GM23248 (cell line): ENCODE measurements at regions not wholly inside any gene's neighbourhood (a gene's known extent, or its start where the extent isn't known, plus 50 kb on each side); places are given as distances from the start of the nearest gene placed in this dataset.

Source experiments
- DNase-seq: peaks from one replicate; pipeline ENCODE4 v3.0.0-alpha.2; 2015
- H2AFZ ChIP-seq: fragments of 200-600 bp; sonication (generic); 2 replicates; pipeline ENCODE4 v1.6.1; 2016; ENCODE audit warnings: antibody characterized with exemption
- H3F3A ChIP-seq: fragments of 200-600 bp; sonication (generic); 2 replicates; pipeline ENCODE4 v1.6.1; 2016; ENCODE audit warnings: mild to moderate bottlenecking, antibody characterized with exemption, mixed run types; ENCODE audit not compliant: insufficient read depth
- H3K27ac ChIP-seq: fragments of 200-600 bp; sonication (generic); 2 replicates; pipeline ENCODE4 v1.5.1; 2016; ENCODE audit warnings: mild to moderate bottlenecking
- H3K27me3 ChIP-seq: fragments of 200-600 bp; sonication (generic); replicated peaks from 2 replicates; pipeline ENCODE4 v1.6.1; 2016; ENCODE audit warnings: mild to moderate bottlenecking; ENCODE audit not compliant: insufficient read depth
- H3K36me3 ChIP-seq: fragments of 200-600 bp; sonication (generic); 2 replicates; pipeline ENCODE4 v1.6.1; 2016; ENCODE audit warnings: low read depth, mild to moderate bottlenecking
- H3K4me1 ChIP-seq: fragments of 200-600 bp; sonication (generic); 2 replicates; pipeline ENCODE4 v1.6.1; 2016; ENCODE audit warnings: mild to moderate bottlenecking; ENCODE audit not compliant: insufficient read depth
- H3K4me2 ChIP-seq: fragments of 200-600 bp; sonication (generic); one replicate; pipeline ENCODE4 v1.6.1; 2016; ENCODE audit warnings: mild to moderate bottlenecking; ENCODE audit not compliant: unreplicated experiment
- H3K4me3 ChIP-seq: fragments of 200-600 bp; sonication (generic); 2 replicates; pipeline ENCODE4 v1.5.1; 2016; ENCODE audit warnings: mild to moderate bottlenecking
- H3K79me2 ChIP-seq: fragments of 200-600 bp; sonication (generic); 2 replicates; pipeline ENCODE4 v1.6.1; 2016; ENCODE audit warnings: mild to moderate bottlenecking; ENCODE audit not compliant: insufficient read depth
- H3K9ac ChIP-seq: fragments of 200-600 bp; sonication (generic); 2 replicates; pipeline ENCODE4 v1.6.1; 2016; ENCODE audit warnings: mild to moderate bottlenecking
- H3K9me2 ChIP-seq: fragments of 200-600 bp; sonication (generic); 2 replicates; pipeline ENCODE4 v1.6.1; 2016; ENCODE audit warnings: mixed run types, mild to moderate bottlenecking, moderate library complexity; ENCODE audit not compliant: insufficient read depth
- H3K9me3 ChIP-seq: fragments of 200-600 bp; sonication (generic); one replicate; pipeline ENCODE4 v1.6.1; 2017; ENCODE audit warnings: low read depth
- H4K20me1 ChIP-seq: fragments of 200-600 bp; sonication (generic); 2 replicates; pipeline ENCODE4 v1.6.0; 2016; ENCODE audit not compliant: insufficient read depth
- EZH2 ChIP-seq: fragments of 200-600 bp; sonication (generic); IDR thresholded peaks from 2 replicates; pipeline ENCODE4 v1.6.1; 2018; ENCODE audit warnings: antibody characterized with exemption, mild to moderate bottlenecking; ENCODE audit not compliant: insufficient read depth, poor library complexity, severe bottlenecking
- EZH2phosphoT487 ChIP-seq: fragments of 200-600 bp; sonication (generic); IDR thresholded peaks from 2 replicates; pipeline ENCODE4 v1.6.1; 2018; ENCODE audit warnings: antibody characterized with exemption, moderate library complexity, mild to moderate bottlenecking, low read depth; ENCODE audit not compliant: insufficient read depth
- WGBS, 2 experiments: methylation state at CpG; one replicate each; pipeline ENCODE4 v1.1.6; 2015 to 2017; ENCODE audit warnings: low lambda C conversion rate in 2 of 2, low coverage in 1 of 2; ENCODE audit errors: missing lambda C conversion rate in 2 of 2; 5-methylcytosine and 5-hydroxymethylcytosine counted together
- in situ Hi-C: fragments of 300-500 bp; cut with MboI; formaldehyde crosslinking; loops from 2 replicates; pipeline ENCODE4 v1.15.0; 2020

- Histone ChIP-seq H3K4me1 (no peaks in the 10 kb centered on the region), H3K9me2 (no peaks in the 10 kb centered on the region), H3K4me3 (no peak overlapping the region), H3K79me2 (no peaks in the 10 kb centered on the region), H2AFZ (no peak overlapping the region), H3F3A (no peaks in the 10 kb centered on the region), H3K9me3 (no peaks in the 10 kb centered on the region), H3K27ac (no peak overlapping the region), H3K27me3 (no peaks in the 10 kb centered on the region), H4K20me1 (no peaks in the 10 kb centered on the region), H3K9ac (no peak overlapping the region), H3K4me2 (no peak overlapping the region), H3K36me3 (no peaks in the 10 kb centered on the region)
- no peak for DNase-seq
- in situ Hi-C loops: no loop called here
- TF ChIP-seq EZH2: no peak
- TF ChIP-seq EZH2phosphoT487: no peak
- 31 to 52% methylated on average over 1 of the region's 1 CpG for WGBS, 2 experiments
These were observed 68.3 kb upstream of the RAB11FIP2 start for GRCh38 chr10:118114992-118115391.

DNA sequence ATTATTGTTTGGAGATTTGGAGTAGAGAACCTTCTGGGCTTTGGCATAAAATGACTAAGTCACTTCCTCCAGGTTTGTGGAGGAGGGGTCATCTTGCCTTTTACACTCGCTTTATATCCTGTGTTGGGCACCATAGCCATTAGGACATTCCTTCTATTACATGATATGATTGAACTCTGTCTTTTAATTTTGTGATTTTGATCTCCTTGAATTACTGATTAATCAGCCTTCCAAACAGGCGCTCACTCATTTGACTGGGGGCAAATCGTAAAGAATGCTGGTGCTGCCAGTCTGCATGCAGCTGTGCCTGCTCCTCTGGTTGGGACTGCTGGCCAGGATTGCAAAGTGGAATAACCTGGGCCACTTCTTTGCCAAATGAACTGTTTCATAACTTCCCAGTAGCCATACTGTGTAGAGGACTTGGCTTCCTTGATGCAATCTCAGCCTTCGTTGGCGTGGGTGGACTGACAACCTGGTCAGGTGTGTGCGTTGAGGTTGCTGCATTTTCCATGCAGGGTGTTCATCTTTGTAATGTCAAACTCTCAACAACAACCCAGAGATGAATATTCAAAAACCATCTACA is 65.9 kb upstream of the RAB11FIP2 start:
- WGBS, 2 experiments: 96 to 98% methylated on average over 6 of the region's 6 CpGs
- H3K36me3 ChIP-seq: no peaks in the 10 kb centered on the region
- no peak overlapping the region for H3K27ac ChIP-seq
- no peak for DNase-seq
- H3K9ac ChIP-seq: no peak overlapping the region
- no peaks in the 10 kb centered on the region for H3K79me2 ChIP-seq
- no peaks in the 10 kb centered on the region for H3K27me3 ChIP-seq
- H2AFZ ChIP-seq: no peak overlapping the region
- in situ Hi-C loops: no loop called here
- H3K9me2 ChIP-seq: no peaks in the 10 kb centered on the region
- H3K4me1 ChIP-seq: 0 out of 2 replicates have a peak, but pooled peaks cover 4% of the 10 kb centered on the region
- H4K20me1 ChIP-seq: no peaks in the 10 kb centered on the region
- H3K9me3 ChIP-seq: no peaks in the 10 kb centered on the region
- no peak overlapping the region for H3K4me2 ChIP-seq
- H3K4me3 ChIP-seq: no peak overlapping the region
- no peak for TF ChIP-seq EZH2phosphoT487
- no peak for TF ChIP-seq EZH2
- no peaks in the 10 kb centered on the region for H3F3A ChIP-seq

DNA sequence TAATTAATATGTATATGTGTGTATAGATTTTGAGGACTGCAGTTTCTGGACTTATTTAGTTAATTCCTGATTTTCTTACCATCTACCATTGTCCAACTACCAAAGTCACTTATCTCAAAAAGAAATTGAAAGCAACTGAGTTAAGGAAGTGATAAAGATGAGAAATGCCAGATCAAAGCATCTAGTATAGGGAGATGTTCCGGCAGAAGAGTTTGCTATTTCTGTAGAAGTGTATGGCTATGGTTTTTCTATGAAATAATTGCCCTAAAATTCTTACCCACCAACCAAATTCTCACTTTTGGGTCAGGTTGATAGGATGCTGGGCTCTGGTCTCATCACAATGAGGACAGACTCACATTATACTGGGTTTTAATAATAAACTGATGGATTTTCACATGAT is 64.0 kb upstream of the RAB11FIP2 start:
- Histone ChIP-seq H3K9ac (no peak overlapping the region), H3K9me3 (no peaks in the 10 kb centered on the region), H2AFZ (no peak overlapping the region), H3K27ac (no peak overlapping the region), H3F3A (no peaks in the 10 kb centered on the region), H3K9me2 (no peaks in the 10 kb centered on the region), H3K79me2 (no peaks in the 10 kb centered on the region), H3K4me2 (no peak overlapping the region), H3K36me3 (no peaks in the 10 kb centered on the region), H4K20me1 (no peaks in the 10 kb centered on the region), H3K27me3 (no peaks in the 10 kb centered on the region), H3K4me3 (no peak overlapping the region), H3K4me1 (peaks cover 11% of the 10 kb centered on the region; the same call in 1 of the 2 replicates)
- 92 to 94% methylated on average over 1 of the region's 1 CpG for WGBS, 2 experiments
- in situ Hi-C loops: no loop called here
- no peak for DNase-seq
- TF ChIP-seq EZH2: no peak
- TF ChIP-seq EZH2phosphoT487: no peak

GRCh38 chr10:118108194-118109026 is 61.7 kb upstream of the RAB11FIP2 start:
- no peaks in the 10 kb centered on the region for H3K9me2 ChIP-seq
- H3K27me3 ChIP-seq: no peaks in the 10 kb centered on the region
- no peaks in the 10 kb centered on the region for H3K9me3 ChIP-seq
- H3K9ac ChIP-seq: peak overlapping the region; percentile 50
- no peaks in the 10 kb centered on the region for H4K20me1 ChIP-seq
- H3K4me1 ChIP-seq: peaks cover 11% of the 10 kb centered on the region; the same call in 1 of the 2 replicates
- in situ Hi-C loops: no loop called here
- peak overlapping the region; percentile 75 for H2AFZ ChIP-seq
- H3K4me3 ChIP-seq: peak overlapping the region; percentile 50; the same call in 1 of the 2 replicates
- no peaks in the 10 kb centered on the region for H3K79me2 ChIP-seq
- TF ChIP-seq EZH2: no peak
- TF ChIP-seq EZH2phosphoT487: no peak
- no peak overlapping the region for H3K27ac ChIP-seq
- no peaks in the 10 kb centered on the region for H3F3A ChIP-seq
- peak overlapping the region; percentile 65 for H3K4me2 ChIP-seq
- DNase-seq: peak; percentile 54
- H3K36me3 ChIP-seq: no peaks in the 10 kb centered on the region
- WGBS, 2 experiments: 20 to 22% methylated on average over 20 of the region's 20 CpGs
